Spleen (tissue), 7 donors: ENCODE measurements at regions not wholly inside any gene's neighbourhood (a gene's known extent, or its start where the extent isn't known, plus 50 kb on each side); places are given as distances from the start of the nearest gene placed in this dataset.

Experiments
- POLR2AphosphoS5 ChIP-seq, 3 donors: sonication (generic); formaldehyde crosslinking; IDR thresholded peaks; one replicate each; pipeline ENCODE4 v1.5.1; 2017; ENCODE audit warnings: antibody characterized with exemption in 3 of 3
- TF ChIP-seq, protein P1 (sequence below), 11 experiments: fragments of 200-600 bp in 7 of 11; fragments of 450-650 bp in 4 of 11; sonication (generic) in 4 of 11; IDR thresholded peaks in 8 of 11; conservative IDR thresholded peaks in 3 of 11; 1 replicate in 7 of 11; 2 replicates in 4 of 11; pipeline versions ENCODE4 v1.4.0 to v1.8.0; 2016 to 2021; ENCODE audit warnings: antibody characterized with exemption in 11 of 11, inconsistent platforms in 4 of 11, mild to moderate bottlenecking in 1 of 11
- donor health status: DM: no; HTN: no; CAD: no; lungs with moderate emphysema.
- donor health status: DM: no; HTN: no; CAD: no.
- donor health status: DM: no; HTN: no; CAD: no.

DNA sequence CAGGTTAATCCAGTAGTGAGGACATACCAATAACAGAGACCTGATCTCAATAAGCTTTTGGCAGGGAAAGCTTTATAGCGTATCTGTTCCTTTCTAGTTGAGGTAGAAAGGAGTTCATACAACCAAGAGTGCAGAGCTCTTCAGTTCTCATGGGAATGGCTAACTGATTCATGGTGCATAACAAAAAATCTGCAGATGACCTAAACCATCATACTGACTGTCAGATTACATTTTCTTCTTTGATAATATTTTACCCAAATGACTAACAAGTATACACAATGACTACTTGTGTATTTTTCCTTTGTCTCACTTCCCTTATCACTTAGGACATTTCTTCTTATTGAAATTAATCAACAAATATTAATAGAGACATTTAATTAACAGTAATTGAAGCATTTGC lies 140.0 kb upstream of the SERTAD2 start:
- TF ChIP-seq, protein P1, sequence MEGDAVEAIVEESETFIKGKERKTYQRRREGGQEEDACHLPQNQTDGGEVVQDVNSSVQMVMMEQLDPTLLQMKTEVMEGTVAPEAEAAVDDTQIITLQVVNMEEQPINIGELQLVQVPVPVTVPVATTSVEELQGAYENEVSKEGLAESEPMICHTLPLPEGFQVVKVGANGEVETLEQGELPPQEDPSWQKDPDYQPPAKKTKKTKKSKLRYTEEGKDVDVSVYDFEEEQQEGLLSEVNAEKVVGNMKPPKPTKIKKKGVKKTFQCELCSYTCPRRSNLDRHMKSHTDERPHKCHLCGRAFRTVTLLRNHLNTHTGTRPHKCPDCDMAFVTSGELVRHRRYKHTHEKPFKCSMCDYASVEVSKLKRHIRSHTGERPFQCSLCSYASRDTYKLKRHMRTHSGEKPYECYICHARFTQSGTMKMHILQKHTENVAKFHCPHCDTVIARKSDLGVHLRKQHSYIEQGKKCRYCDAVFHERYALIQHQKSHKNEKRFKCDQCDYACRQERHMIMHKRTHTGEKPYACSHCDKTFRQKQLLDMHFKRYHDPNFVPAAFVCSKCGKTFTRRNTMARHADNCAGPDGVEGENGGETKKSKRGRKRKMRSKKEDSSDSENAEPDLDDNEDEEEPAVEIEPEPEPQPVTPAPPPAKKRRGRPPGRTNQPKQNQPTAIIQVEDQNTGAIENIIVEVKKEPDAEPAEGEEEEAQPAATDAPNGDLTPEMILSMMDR (IDR thresholded peaks at IDR 0.05 in 8 of 11, conservative IDR thresholded peaks at IDR 0.05 in 3 of 11) = no peak
- TF ChIP-seq POLR2AphosphoS5 (IDR thresholded peaks at IDR 0.05) = no peak
